IMR-90 (cell line): ENCODE measurements at regions not wholly inside any gene's neighbourhood (a gene's known extent, or its start where the extent isn't known, plus 50 kb on each side); places are given as distances from the start of the nearest gene placed in this dataset.
"Not testable (repeated sequence)": the region's sequence is repeated elsewhere in the genome, so short reads cannot be mapped to it uniquely, and the experiment has no call there.

Source experiments
- BHLHE40 ChIP-seq: fragments of 150-350 bp; IDR thresholded peaks from 2 replicates; pipeline ENCODE4 v1.6.1; 2016; ENCODE audit warnings: mild to moderate bottlenecking, low read depth, low read length
- CEBPB ChIP-seq: IDR thresholded peaks from 2 replicates; pipeline ENCODE4 v1.6.1; 2012; ENCODE audit warnings: low read depth, low read length, improper control_type of control experiment
- CHD1 ChIP-seq: IDR thresholded peaks from 2 replicates; pipeline ENCODE4 v1.6.1; 2012; ENCODE audit warnings: low read depth, low read length, improper control_type of control experiment
- FOS ChIP-seq: fragments of 150-350 bp; IDR thresholded peaks from 2 replicates; pipeline ENCODE4 v1.6.1; 2016; ENCODE audit warnings: low read depth, low read length
- MAFK ChIP-seq: IDR thresholded peaks from 2 replicates; pipeline ENCODE4 v1.6.1; 2012; ENCODE audit warnings: low read depth, low read length, improper control_type of control experiment
- MAZ ChIP-seq: IDR thresholded peaks from 2 replicates; pipeline ENCODE4 v1.6.1; 2012; ENCODE audit warnings: low read depth, mild to moderate bottlenecking, low read length, improper control_type of control experiment, moderate library complexity, borderline replicate concordance
- POLR2A ChIP-seq: IDR thresholded peaks from 2 replicates; pipeline ENCODE4 v1.6.1; 2012; ENCODE audit warnings: mild to moderate bottlenecking, low read depth, low read length
- RAD21 ChIP-seq: IDR thresholded peaks from 2 replicates; pipeline ENCODE4 v1.6.1; 2012; ENCODE audit warnings: low read length, improper control_type of control experiment
- RCOR1 ChIP-seq: IDR thresholded peaks from 2 replicates; pipeline ENCODE4 v1.6.1; 2012; ENCODE audit warnings: mild to moderate bottlenecking, low read length, improper control_type of control experiment; ENCODE audit not compliant: insufficient replicate concordance
- RFX5 ChIP-seq: IDR thresholded peaks from 2 replicates; pipeline ENCODE4 v1.8.0; 2012; ENCODE audit warnings: low read depth, mild to moderate bottlenecking, low read length, moderate library complexity
- SMC3 ChIP-seq: fragments of 150-350 bp; IDR thresholded peaks from 2 replicates; pipeline ENCODE4 v1.6.1; 2016; ENCODE audit warnings: low read depth, mild to moderate bottlenecking, antibody characterized with exemption, low read length, moderate library complexity
- TF ChIP-seq, protein P1 (sequence below): conservative IDR thresholded peaks from 2 replicates; pipeline ENCODE4 v1.5.1; 2012; ENCODE audit warnings: mild to moderate bottlenecking, low read depth, low read length, improper control_type of control experiment
- TF ChIP-seq, protein P2 (sequence below): fragments of 150-350 bp; IDR thresholded peaks from 2 replicates; pipeline ENCODE4 v1.6.1; 2017; ENCODE audit warnings: mild to moderate bottlenecking, antibody characterized with exemption, low read length, low read depth

DNA sequence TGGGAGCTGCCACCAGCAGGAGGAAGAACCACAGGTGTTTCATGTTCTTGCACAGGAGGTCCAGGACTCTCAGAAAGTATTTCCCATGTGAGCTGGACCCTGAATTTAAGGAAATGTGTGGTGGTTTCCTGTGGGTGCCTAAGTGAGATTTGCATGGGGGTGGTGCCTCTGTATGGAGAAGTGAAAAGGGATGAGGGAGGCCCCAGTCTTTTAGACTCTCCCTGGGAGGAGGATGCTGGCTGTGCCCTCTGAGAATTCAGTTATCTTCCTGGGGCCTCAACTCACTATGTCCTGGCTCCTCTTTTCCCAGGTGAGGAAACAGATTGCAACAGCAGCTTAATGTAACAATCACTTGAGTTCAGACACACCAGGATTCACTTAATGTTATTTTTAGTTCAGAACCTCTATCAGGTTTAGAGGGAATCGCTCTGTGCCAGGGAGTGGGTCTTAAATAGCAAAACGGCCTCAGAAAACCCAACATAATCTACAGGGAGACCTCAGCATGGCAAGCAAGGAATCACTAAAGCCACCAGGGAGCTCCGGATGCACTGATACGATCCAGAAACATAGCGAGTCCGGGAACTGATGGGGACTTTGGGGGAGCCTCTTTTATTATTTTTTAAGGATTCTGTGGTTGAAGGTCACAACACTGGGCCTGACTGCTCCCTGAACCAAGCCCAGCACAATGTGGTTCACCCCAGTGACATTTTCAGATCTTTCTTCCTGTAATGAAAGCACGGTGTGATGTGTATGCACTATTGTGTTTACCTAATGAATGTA is 823.5 kb downstream of the TMEM121 start:
- TF ChIP-seq RCOR1, POLR2A, RAD21, CHD1, BHLHE40, MAFK, RFX5, FOS, CEBPB, MAZ, SMC3: not testable (repeated sequence)
- TF ChIP-seq, protein P1, sequence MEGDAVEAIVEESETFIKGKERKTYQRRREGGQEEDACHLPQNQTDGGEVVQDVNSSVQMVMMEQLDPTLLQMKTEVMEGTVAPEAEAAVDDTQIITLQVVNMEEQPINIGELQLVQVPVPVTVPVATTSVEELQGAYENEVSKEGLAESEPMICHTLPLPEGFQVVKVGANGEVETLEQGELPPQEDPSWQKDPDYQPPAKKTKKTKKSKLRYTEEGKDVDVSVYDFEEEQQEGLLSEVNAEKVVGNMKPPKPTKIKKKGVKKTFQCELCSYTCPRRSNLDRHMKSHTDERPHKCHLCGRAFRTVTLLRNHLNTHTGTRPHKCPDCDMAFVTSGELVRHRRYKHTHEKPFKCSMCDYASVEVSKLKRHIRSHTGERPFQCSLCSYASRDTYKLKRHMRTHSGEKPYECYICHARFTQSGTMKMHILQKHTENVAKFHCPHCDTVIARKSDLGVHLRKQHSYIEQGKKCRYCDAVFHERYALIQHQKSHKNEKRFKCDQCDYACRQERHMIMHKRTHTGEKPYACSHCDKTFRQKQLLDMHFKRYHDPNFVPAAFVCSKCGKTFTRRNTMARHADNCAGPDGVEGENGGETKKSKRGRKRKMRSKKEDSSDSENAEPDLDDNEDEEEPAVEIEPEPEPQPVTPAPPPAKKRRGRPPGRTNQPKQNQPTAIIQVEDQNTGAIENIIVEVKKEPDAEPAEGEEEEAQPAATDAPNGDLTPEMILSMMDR, result not testable (repeated sequence)
- TF ChIP-seq, protein P2, sequence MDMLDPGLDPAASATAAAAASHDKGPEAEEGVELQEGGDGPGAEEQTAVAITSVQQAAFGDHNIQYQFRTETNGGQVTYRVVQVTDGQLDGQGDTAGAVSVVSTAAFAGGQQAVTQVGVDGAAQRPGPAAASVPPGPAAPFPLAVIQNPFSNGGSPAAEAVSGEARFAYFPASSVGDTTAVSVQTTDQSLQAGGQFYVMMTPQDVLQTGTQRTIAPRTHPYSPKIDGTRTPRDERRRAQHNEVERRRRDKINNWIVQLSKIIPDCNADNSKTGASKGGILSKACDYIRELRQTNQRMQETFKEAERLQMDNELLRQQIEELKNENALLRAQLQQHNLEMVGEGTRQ, result not testable (repeated sequence)
